ENCODE measurements at regions not wholly inside any gene's neighbourhood (a gene's known extent, or its start where the extent isn't known, plus 50 kb on each side); places are given as distances from the start of the nearest gene placed in this dataset.
"Not testable (repeated sequence)": the region's sequence is repeated elsewhere in the genome, so short reads cannot be mapped to it uniquely, and the experiment has no call there.

DNA sequence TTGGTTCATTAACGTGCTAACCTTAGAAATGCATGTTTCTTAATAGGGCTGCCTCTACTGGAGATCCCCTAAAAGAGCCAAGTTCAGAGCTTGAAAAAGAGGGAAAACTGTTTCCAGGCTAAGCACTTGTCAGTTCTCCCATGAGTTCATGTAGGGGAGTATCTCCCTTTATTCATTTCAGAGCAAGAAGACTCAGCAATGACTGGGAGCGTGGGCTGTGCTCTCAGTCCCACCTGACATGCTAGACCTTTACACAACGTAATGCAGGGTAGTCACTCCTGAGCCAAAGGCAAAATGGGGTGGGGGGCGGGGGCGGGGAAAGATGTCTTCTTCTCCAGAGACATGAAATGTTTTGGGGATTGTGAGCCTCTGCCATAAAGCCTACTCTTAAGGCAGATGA, 420.1 kb upstream of the MCTP2 start:
- DNase-seq, result no peak

DNA sequence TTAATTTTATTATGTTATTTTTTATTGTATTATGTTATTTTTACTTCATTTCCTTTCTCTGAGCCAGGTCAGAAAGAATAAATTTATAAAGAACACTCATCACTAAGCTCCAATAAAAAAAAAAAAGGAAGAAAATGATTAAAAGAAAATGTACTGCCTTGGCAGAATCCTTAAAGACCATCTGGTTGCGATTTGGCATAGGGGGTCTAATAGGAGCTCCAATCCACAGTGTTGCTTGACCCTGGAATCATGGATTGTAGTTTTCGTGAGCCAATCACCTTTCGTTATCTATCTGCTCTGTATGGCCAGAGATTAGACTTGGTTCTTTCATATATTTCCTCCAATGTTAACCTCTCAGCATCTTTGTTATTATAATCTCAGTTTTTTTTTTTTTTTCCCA, 421.8 kb upstream of the MCTP2 start:
- DNase-seq, result no peak

- DNase-seq, result no peak
These were observed 427.8 kb upstream of the MCTP2 start for GRCh38 chr15:93803421-93804152.

DNA sequence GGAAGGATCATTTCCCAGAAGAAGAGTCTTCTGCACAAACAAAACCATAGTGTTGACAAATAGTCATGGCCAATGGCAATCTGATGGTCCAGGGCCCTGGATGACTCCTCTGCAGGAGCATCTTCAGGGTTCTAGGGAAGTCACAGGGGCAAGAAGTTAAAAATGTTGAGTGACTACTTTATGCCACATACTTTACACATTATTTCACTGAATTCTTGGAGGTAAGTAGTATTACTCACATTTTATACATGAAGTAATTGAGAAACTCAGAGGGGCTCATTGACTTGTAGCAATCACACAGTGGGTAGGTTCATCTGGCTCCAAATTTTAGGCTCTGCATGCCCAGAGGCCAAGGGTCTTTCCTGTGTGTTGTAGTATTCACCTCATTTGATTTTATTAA, 430.2 kb upstream of the MCTP2 start:
- DNase-seq, result no peak

- DNase-seq, result no peak
These were observed 430.6 kb upstream of the MCTP2 start for GRCh38 chr15:93800805-93801204.

DNA sequence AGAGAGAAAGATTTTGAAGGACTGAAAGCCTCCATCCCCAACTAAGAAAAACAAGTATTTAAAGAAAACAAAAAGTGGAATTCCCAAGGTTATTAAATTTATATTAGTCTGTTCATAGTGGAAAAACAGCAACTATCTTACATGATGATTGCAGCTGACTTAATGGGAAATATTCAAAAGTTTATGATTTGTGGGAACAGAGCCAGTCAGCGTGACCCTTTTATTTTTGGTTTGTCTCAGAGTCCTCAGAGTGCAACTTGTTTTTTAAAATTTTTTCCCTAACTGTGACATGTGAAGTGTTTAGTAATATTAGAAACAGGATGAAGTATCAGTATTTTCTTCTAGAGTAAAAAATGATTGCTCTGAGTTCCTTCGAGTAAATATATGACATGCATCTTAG, 441.9 kb upstream of the MCTP2 start:
- DNase-seq, result no peak

DNA sequence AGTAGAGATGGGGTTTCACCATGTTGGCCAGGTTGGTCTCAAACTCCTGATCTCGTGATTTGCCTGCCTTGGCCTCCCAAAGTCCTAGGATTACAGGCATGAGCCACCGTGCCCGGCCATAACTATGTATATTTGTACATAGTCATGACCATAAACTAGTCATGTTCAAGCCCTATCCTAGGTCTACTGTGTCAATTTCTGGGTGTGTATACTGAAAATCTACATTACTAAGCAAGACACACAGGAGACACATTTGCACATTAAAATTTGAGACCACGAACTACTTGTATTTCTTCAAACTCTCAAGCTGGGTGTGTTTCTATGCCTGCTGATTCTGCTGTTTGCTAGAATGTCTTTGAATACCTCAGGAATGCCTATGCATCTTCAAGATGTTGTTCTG, 451.3 kb upstream of the MCTP2 start:
- no peak for DNase-seq

GRCh38 chr15:93779341-93779740, 452.0 kb upstream of the MCTP2 start:
- DNase-seq, result no peak

GRCh38 chr15:93771196-93772030, 459.9 kb upstream of the MCTP2 start:
- DNase-seq, result no peak

DNA sequence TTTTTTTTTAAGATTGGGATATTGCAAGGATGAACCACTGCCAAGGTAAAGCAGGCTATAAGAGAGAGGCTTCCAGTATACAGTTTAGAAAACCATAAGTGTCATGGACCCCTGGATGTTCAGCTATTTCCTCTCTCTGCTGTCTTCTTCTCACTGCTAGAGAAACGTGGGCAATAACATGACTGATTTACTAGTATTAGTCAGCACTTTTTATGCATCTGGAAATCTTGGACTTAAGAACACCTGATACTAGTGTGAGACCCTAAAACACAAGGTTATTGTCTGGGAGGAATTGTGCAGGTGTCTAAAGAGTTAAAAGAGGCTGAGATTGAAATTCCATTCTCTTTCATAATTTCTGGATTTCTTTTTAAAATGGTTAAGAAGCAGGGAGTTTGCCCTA, 460.6 kb upstream of the MCTP2 start:
- DNase-seq, result no peak

GRCh38 chr15:93762036-93762435, 469.3 kb upstream of the MCTP2 start:
- no peak for DNase-seq

GRCh38 chr15:93759629-93760028, 471.7 kb upstream of the MCTP2 start:
- no peak for DNase-seq

- DNase-seq, result no peak
These were observed 472.5 kb upstream of the MCTP2 start for GRCh38 chr15:93758824-93759223.

- no peak for DNase-seq
These were observed 482.7 kb upstream of the MCTP2 start for GRCh38 chr15:93748710-93749109.

- not testable (repeated sequence) for DNase-seq
These were observed 496.4 kb upstream of the MCTP2 start for GRCh38 chr15:93734976-93735375.

GRCh38 chr15:93730724-93731123, 500.6 kb upstream of the MCTP2 start:
- no peak for DNase-seq

- DNase-seq, result no peak
These were observed 509.2 kb upstream of the MCTP2 start for GRCh38 chr15:93722165-93722564.

DNA sequence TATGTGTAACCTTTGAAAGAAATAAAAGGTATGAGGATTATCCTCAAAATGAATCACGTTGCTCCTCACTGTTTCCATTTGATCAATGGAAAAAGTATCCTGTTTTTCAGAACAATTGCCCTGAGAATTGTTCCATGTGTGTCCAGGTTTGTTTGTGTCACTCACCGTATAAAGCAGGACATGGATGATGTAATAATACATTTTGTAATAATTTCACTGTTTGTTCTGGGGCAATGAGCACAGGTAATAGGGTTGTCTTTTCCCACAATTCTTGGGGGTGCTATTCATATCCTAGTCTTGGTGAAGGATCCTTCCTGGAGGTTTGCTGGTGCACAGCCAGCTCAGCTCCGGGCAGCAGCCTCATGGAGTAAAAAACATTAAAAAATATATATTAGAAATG, 510.8 kb upstream of the MCTP2 start:
- DNase-seq, result no peak

DNA sequence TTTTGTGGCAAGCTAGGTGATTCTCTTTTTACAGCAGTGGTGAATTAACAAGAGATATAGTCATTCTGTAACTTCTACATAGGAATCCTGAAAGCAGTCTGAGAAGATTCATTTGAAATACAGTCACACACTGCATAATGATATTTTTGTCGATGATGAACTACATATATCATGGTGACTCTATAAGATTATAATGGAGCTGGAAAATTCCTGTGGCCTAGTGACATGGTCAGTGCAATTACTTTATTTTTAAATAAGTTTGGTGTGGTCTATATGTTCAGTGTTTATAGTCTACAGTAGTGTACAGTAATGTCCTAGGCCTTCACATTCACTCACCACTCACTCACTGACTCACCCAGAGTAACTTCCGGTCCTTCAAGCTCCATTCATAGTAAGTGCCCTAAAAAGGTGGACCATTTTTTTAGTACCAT, 511.4 kb upstream of the MCTP2 start:
- no peak for DNase-seq

DNA sequence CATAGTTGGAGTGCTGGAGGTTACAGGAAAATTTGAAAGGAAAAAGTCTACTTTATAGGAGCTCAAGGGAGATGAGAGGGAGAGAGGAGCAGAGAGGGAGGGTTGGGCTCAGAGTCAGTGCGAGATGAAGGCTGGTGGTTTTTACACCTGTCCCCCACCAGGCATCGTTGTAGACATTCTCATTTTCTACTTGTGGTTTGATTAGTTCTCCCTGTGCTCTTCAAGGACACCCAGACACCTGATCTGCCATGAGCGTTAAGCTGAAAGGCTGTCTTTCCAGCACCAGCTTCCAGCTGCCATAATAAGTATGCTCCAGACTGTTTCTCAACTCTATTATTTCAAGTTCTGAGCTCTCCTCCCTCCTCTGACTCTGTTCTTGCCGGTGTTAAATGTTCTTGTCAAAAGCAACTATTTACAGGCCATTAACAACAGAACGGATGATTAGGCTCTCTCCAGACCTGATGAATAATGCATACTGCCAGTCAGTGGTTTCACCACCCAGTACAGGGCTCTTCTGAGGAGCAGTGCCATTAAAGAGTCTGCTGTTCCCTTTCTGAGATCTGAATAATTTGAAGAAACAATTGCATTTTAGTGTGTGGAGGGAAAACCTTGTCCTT, 514.6 kb upstream of the MCTP2 start:
- no peak for DNase-seq

DNA sequence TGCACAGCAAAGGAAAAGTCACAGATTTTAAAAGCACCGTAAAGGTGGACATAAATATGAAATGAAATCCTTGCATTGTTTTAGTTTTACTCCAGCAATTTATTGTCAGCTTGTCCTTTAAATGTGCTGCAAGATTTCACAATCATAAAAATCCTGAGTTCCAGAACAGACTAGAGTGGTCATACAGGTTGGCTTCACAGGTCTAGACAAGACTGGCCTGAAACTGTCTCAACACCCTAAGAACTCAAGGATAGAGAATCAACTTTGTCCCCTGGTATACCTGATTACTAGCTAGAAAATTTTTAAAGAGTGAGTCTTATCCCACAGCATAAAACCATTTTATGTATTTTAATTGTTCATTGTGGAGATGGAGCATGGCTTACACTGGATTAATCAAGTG, 521.7 kb upstream of the MCTP2 start:
- DNase-seq, result no peak

- DNase-seq, result no peak
These were observed 522.5 kb upstream of the MCTP2 start for GRCh38 chr15:93708724-93709445.

GRCh38 chr15:93707751-93708150, 523.6 kb upstream of the MCTP2 start:
- DNase-seq, result no peak
